ENCODE measurements at regions not wholly inside any gene's neighbourhood (a gene's known extent, or its start where the extent isn't known, plus 50 kb on each side); places are given as distances from the start of the nearest gene placed in this dataset. TPM values are rescaled to one million over a fixed set of nuclear protein-coding genes. Genes with fewer than 3 reads are reported as not detected.

DNA sequence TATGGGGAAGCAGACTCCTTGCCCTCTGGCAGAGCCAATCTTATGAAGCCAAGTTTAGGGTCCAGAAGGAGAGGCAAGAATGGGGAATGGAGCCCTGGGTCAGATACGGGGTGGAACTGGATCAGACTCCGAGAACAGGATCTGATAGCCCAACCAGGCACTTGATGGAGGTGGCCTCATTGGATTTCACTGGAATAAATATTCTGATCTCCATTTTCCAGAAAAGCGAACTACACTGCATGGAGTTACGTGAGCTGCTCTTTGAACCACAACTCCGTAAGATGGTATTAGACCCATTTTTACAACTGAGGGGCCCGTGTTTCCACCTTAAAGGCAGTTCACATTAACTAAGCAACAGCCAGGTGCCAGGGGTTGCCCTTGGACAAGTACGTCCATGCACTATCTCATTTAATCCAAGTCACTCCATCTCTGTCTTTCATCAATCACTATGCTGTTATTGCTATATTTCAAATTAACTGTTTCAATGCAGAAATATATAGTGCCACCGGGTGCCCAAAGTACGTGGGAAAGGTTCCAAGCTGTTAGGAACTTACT lies 155.2 kb downstream of the BCL11B start:
- no peak for DNase-seq (ENCODE audit: low read depth)
- CTCF ChIA-PET: no interaction called here
- no peaks in the 10 kb centered on the region for H3K36me3 ChIP-seq (ENCODE audit: control insufficient read depth, insufficient read depth, low read length)
- POLR2A ChIA-PET: no interaction called here
- H3K27me3 ChIP-seq (ENCODE audit: control insufficient read depth, insufficient read depth, low read length): no peaks in the 10 kb centered on the region
- TF ChIP-seq, protein P1, sequence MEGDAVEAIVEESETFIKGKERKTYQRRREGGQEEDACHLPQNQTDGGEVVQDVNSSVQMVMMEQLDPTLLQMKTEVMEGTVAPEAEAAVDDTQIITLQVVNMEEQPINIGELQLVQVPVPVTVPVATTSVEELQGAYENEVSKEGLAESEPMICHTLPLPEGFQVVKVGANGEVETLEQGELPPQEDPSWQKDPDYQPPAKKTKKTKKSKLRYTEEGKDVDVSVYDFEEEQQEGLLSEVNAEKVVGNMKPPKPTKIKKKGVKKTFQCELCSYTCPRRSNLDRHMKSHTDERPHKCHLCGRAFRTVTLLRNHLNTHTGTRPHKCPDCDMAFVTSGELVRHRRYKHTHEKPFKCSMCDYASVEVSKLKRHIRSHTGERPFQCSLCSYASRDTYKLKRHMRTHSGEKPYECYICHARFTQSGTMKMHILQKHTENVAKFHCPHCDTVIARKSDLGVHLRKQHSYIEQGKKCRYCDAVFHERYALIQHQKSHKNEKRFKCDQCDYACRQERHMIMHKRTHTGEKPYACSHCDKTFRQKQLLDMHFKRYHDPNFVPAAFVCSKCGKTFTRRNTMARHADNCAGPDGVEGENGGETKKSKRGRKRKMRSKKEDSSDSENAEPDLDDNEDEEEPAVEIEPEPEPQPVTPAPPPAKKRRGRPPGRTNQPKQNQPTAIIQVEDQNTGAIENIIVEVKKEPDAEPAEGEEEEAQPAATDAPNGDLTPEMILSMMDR (IDR thresholded peaks at IDR 0.05; ENCODE audit: insufficient read depth, low read depth, low read length): no peak
- H3K4me3 ChIP-seq (ENCODE audit: low read depth, low read length): no peak overlapping the region

DNA sequence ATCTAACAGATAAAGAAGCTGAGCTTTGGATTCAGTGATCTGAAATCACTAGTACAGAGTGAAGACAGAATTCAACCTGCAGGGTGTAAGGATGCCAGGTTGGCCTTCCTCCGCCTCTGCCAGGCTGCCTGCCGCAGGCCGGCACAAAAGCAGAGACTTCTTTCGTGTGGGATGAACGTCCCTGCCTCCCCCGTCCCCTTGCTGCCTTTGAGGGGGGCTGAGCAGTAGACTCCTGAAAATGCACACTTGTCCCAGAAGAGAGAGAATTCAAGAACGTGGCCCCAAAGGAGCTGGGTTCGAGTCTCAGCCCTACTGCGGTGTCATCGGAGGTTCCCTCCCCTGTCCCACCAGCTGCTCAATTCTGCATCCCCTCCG lies 154.3 kb downstream of the BCL11B start:
- H3K4me3 ChIP-seq (ENCODE audit: low read depth, low read length): no peak overlapping the region
- H3K27me3 ChIP-seq (ENCODE audit: control insufficient read depth, insufficient read depth, low read length): no peaks in the 10 kb centered on the region
- no peaks in the 10 kb centered on the region for H3K36me3 ChIP-seq (ENCODE audit: control insufficient read depth, insufficient read depth, low read length)
- ChIA-PET POLR2A (no interaction called here), CTCF (no interaction called here)
- no peak for DNase-seq (ENCODE audit: low read depth)
- TF ChIP-seq, protein P1 (IDR thresholded peaks at IDR 0.05; ENCODE audit: insufficient read depth, low read depth, low read length): no peak

DNA sequence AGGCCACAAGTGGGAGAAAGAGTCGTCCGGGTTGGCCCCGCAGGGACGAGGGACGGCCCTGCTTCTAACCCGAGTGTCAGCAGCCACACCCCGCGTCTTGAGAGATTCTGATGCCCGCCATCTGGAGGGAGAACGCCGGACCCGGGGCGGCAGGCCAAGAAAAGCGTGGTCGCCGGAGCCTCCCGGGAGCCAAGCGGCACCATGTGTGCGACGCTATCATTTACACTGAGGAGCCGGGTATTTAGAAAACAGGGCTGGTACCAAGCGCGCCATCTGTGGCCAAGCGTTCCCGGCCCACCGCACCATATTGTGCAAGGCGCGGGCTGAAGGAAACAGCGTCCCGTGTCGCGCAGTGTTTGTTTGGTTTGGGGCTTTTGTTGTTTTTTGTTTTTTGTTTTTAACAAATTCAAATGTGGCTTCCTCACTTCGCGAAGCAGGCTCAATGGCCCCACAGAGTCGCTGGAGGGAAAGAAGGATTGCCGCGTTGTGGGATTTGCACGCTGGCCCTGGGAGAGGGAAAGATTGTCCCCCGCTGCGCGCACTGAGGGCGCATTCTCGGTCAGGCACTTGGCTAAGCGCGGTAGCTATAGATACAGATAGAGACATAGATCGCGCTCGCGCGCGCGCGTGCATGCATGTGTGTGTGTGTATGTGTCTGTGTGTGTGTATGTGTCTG lies 153.8 kb downstream of the BCL11B start:
- TF ChIP-seq, protein P1 (IDR thresholded peaks at IDR 0.05; ENCODE audit: insufficient read depth, low read depth, low read length): no peak
- Histone ChIP-seq H3K36me3 (ENCODE audit: control insufficient read depth, insufficient read depth, low read length) (no peaks in the 10 kb centered on the region), H3K27me3 (ENCODE audit: control insufficient read depth, insufficient read depth, low read length) (no peaks in the 10 kb centered on the region), H3K4me3 (ENCODE audit: low read depth, low read length) (no peak overlapping the region)
- no peak for DNase-seq (ENCODE audit: low read depth)
- ChIA-PET CTCF (no interaction called here), POLR2A (no interaction called here)

DNA sequence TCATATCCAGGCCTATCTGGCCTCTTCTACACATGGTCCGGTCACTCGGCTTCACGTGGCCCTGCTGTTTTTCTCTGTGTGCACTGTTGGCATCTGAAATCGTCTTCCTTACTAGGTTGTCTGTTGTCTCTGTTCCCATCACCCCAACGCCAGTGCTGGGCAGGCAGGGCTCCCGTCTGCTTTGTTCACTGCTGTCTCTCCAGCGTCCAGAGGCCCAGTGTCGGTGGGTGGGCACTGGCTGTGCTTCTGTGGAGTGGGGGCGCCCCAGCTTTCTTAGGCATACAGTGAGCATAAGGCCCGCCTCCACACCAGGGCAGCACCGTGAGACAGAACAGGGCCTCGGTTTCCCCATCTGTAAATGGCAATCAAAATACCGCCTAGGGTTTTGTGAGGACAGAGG lies 153.1 kb downstream of the BCL11B start:
- TF ChIP-seq, protein P1 (IDR thresholded peaks at IDR 0.05; ENCODE audit: insufficient read depth, low read depth, low read length): no peak
- Histone ChIP-seq H3K36me3 (ENCODE audit: control insufficient read depth, insufficient read depth, low read length) (no peaks in the 10 kb centered on the region), H3K27me3 (ENCODE audit: control insufficient read depth, insufficient read depth, low read length) (no peaks in the 10 kb centered on the region), H3K4me3 (ENCODE audit: low read depth, low read length) (no peak overlapping the region)
- CTCF ChIA-PET: no interaction called here
- no peak for DNase-seq (ENCODE audit: low read depth)
- POLR2A ChIA-PET: no interaction called here

Small RNAs in the stretch of these regions (small RNA-seq; reads per million reads assigned to genes)
- not detected for gene AL162151.2 (ENCODE audit: insufficient read length, low read depth, low replicate concordance)
- gene RN7SL714P (ENCODE audit: insufficient read length, low read depth, low replicate concordance): not detected
